RCC 7860 (cell line): ENCODE measurements at regions not wholly inside any gene's neighbourhood (a gene's known extent, or its start where the extent isn't known, plus 50 kb on each side); places are given as distances from the start of the nearest gene placed in this dataset.
"Not testable (repeated sequence)": the region's sequence is repeated elsewhere in the genome, so short reads cannot be mapped to it uniquely, and the experiment has no call there.

Experiments used
- DNase-seq: peaks from one replicate; pipeline ENCODE4 v3.0.0-alpha.2; 2015; ENCODE audit warnings: low spot score
- FAIRE-seq: peaks from 2 replicates; lab custom pipeline; 2012; peaks lifted over from hg19 to GRCh38; lab: Jason Lieb, UNC

GRCh38 chr20:48217190-48217589, 431.9 kb upstream of the SULF2 start:
- DNase-seq (no peak), FAIRE-seq (no peak)

GRCh38 chr20:48215536-48215935, 430.3 kb upstream of the SULF2 start:
- DNase-seq (no peak), FAIRE-seq (no peak)

- DNase-seq: no peak
- no peak for FAIRE-seq
These were observed 429.3 kb upstream of the SULF2 start for GRCh38 chr20:48214601-48215000.

GRCh38 chr20:48213635-48214034, 428.4 kb upstream of the SULF2 start:
- not testable (repeated sequence) for DNase-seq, FAIRE-seq

GRCh38 chr20:48212806-48213509, 427.7 kb upstream of the SULF2 start:
- no peak for DNase-seq
- FAIRE-seq: no peak

- FAIRE-seq (no peak), DNase-seq (no peak)
These were observed 426.6 kb upstream of the SULF2 start for GRCh38 chr20:48211847-48212246.

GRCh38 chr20:48211238-48211637, 426.0 kb upstream of the SULF2 start:
- DNase-seq (no peak), FAIRE-seq (no peak)

GRCh38 chr20:48210111-48211027, 425.1 kb upstream of the SULF2 start:
- no peak for FAIRE-seq
- DNase-seq: no peak

GRCh38 chr20:48209102-48209501, 423.8 kb upstream of the SULF2 start:
- no peak for DNase-seq
- FAIRE-seq: no peak

- no peak for DNase-seq
- no peak for FAIRE-seq
These were observed 422.9 kb upstream of the SULF2 start for GRCh38 chr20:48208176-48208575.

GRCh38 chr20:48207505-48207904, 422.2 kb upstream of the SULF2 start:
- FAIRE-seq (no peak), DNase-seq (no peak)

GRCh38 chr20:48205786-48206185, 420.5 kb upstream of the SULF2 start:
- DNase-seq: no peak
- FAIRE-seq: no peak

- FAIRE-seq: no peak
These were observed 420.1 kb upstream of the SULF2 start for GRCh38 chr20:48205281-48205782.

GRCh38 chr20:48204499-48204898, 419.2 kb upstream of the SULF2 start:
- FAIRE-seq: no peak
- no peak for DNase-seq

More at GRCh38 chr20:48205281-48205782, 420.1 kb upstream of the SULF2 start:
- no peak for DNase-seq

GRCh38 chr20:48203252-48203651, 418.0 kb upstream of the SULF2 start:
- FAIRE-seq: no peak

GRCh38 chr20:48202334-48203113, 417.2 kb upstream of the SULF2 start:
- no peak for FAIRE-seq

More at GRCh38 chr20:48203252-48203651, 418.0 kb upstream of the SULF2 start:
- no peak for DNase-seq

GRCh38 chr20:48201885-48202284, 416.6 kb upstream of the SULF2 start:
- FAIRE-seq (no peak), DNase-seq (no peak)

More at GRCh38 chr20:48202334-48203113, 417.2 kb upstream of the SULF2 start:
- no peak for DNase-seq

GRCh38 chr20:48201188-48201587, 415.9 kb upstream of the SULF2 start:
- DNase-seq (no peak), FAIRE-seq (no peak)

GRCh38 chr20:48198929-48199451, 413.7 kb upstream of the SULF2 start:
- FAIRE-seq (no peak), DNase-seq (no peak)

GRCh38 chr20:48197066-48197465, 411.8 kb upstream of the SULF2 start:
- DNase-seq (no peak), FAIRE-seq (no peak)

GRCh38 chr20:48196486-48196885, 411.2 kb upstream of the SULF2 start:
- FAIRE-seq: no peak
- no peak for DNase-seq
